Gastrocnemius medialis (tissue), 4 donors: ENCODE measurements at regions not wholly inside any gene's neighbourhood (a gene's known extent, or its start where the extent isn't known, plus 50 kb on each side); places are given as distances from the start of the nearest gene placed in this dataset.

Experiments
- POLR2A ChIP-seq, 2 donors: fragments of 450-650 bp; IDR thresholded peaks; one replicate each; pipeline ENCODE4 v1.6.1; 2017; ENCODE audit warnings: antibody characterized with exemption in 2 of 2, mild to moderate bottlenecking in 2 of 2, moderate library complexity in 2 of 2
- TF ChIP-seq, protein P1 (sequence below), 5 experiments: fragments of 450-650 bp in 3 of 5; fragments of 200-600 bp in 2 of 5; sonication (generic) in 2 of 5; IDR thresholded peaks in 4 of 5; conservative IDR thresholded peaks in 1 of 5; 1 replicate in 4 of 5; 2 replicates in 1 of 5; pipeline ENCODE4 v1.5.1; 2016 to 2019; ENCODE audit warnings: antibody characterized with exemption in 5 of 5, mild to moderate bottlenecking in 3 of 5, moderate library complexity in 3 of 5

DNA sequence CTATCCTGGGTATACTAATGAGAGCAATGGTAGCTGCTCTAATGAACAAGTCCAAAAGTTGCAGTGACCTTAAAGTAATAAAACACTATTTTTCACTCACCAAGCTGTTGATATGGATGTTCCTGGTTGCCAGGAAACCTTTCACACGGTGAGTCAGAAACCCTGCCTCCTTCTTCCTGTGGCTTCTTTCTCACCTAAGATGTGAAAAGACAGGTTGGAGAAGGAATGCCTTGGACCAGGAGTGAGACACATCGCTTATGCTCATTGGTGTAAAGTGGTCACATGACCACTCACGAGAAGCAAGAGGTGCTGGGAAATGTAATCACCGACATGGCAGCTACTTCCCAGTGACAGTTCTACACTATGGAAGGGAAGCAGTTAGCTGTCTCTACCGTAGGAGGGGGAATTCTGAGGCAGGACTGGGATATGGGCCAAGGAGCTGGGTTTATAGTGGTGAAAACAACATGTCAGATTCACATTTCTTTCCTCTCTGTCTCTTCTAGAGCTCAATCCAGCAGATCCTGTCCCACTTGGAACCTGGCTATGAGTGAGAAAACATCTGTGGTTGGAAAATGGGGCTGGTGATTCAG, 320.4 kb upstream of the KLF4 start:
- TF ChIP-seq, protein P1, sequence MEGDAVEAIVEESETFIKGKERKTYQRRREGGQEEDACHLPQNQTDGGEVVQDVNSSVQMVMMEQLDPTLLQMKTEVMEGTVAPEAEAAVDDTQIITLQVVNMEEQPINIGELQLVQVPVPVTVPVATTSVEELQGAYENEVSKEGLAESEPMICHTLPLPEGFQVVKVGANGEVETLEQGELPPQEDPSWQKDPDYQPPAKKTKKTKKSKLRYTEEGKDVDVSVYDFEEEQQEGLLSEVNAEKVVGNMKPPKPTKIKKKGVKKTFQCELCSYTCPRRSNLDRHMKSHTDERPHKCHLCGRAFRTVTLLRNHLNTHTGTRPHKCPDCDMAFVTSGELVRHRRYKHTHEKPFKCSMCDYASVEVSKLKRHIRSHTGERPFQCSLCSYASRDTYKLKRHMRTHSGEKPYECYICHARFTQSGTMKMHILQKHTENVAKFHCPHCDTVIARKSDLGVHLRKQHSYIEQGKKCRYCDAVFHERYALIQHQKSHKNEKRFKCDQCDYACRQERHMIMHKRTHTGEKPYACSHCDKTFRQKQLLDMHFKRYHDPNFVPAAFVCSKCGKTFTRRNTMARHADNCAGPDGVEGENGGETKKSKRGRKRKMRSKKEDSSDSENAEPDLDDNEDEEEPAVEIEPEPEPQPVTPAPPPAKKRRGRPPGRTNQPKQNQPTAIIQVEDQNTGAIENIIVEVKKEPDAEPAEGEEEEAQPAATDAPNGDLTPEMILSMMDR (IDR thresholded peaks at IDR 0.05 in 4 of 5, conservative IDR thresholded peaks at IDR 0.05 in 1 of 5), result no peak
- no peak for TF ChIP-seq POLR2A (IDR thresholded peaks at IDR 0.05)
